Neural progenitor cell (in vitro differentiated cells): ENCODE measurements at regions not wholly inside any gene's neighbourhood (a gene's known extent, or its start where the extent isn't known, plus 50 kb on each side); places are given as distances from the start of the nearest gene placed in this dataset.
"Not testable (repeated sequence)": the region's sequence is repeated elsewhere in the genome, so short reads cannot be mapped to it uniquely, and the experiment has no call there.

ENCODE experiments used
- DNase-seq: peaks from one replicate; pipeline ENCODE4 v3.0.0-alpha.2; 2016; ENCODE audit warnings: low spot score
- H2AFZ ChIP-seq: fragments of 200-600 bp; sonication (generic); replicated peaks from 2 replicates; pipeline ENCODE4 v1.6.1; 2016; ENCODE audit warnings: antibody characterized with exemption
- H3F3A ChIP-seq: fragments of 200-600 bp; sonication (generic); 2 replicates; pipeline ENCODE4 v1.6.1; 2016; ENCODE audit warnings: antibody characterized with exemption, low read depth
- H3K27ac ChIP-seq: fragments of 200-600 bp; sonication (generic); 2 replicates; pipeline ENCODE4 v1.5.1; 2016; ENCODE audit warnings: mild to moderate bottlenecking
- H3K27me3 ChIP-seq: fragments of 200-600 bp; sonication (generic); 2 replicates; pipeline ENCODE4 v1.6.1; 2016; ENCODE audit warnings: mild to moderate bottlenecking, moderate library complexity
- H3K36me3 ChIP-seq: fragments of 200-600 bp; sonication (generic); 2 replicates; pipeline ENCODE4 v1.5.1; 2016
- H3K4me1 ChIP-seq: fragments of 200-600 bp; sonication (generic); 2 replicates; pipeline ENCODE4 v1.6.1; 2016; ENCODE audit warnings: mixed run types
- H3K4me2 ChIP-seq: fragments of 200-600 bp; sonication (generic); 2 replicates; pipeline ENCODE4 v1.6.1; 2016
- H3K4me3 ChIP-seq: fragments of 200-600 bp; sonication (generic); 2 replicates; pipeline ENCODE4 v1.5.1; 2016
- H3K79me2 ChIP-seq: fragments of 200-600 bp; sonication (generic); 2 replicates; pipeline ENCODE4 v1.6.1; 2016; ENCODE audit warnings: low read depth
- H3K9ac ChIP-seq: fragments of 200-600 bp; sonication (generic); 2 replicates; pipeline ENCODE4 v1.6.1; 2016
- H3K9me3 ChIP-seq: fragments of 200-600 bp; sonication (generic); 2 replicates; pipeline ENCODE4 v1.5.1; 2016; ENCODE audit warnings: low read depth
- H4K20me1 ChIP-seq: fragments of 200-600 bp; sonication (generic); 2 replicates; pipeline ENCODE4 v1.6.1; 2016; ENCODE audit warnings: low read depth
- H3K27ac Mint-ChIP-seq: 3 replicates; pipeline ENCODE4 v1.8.0; 2021; ENCODE audit warnings: mixed read lengths
- H3K27me3 Mint-ChIP-seq: 2 replicates; pipeline ENCODE4 v1.8.0; 2022; ENCODE audit warnings: low read depth, mild to moderate bottlenecking, inconsistent platforms, moderate library complexity, mixed read lengths; ENCODE audit not compliant: insufficient read depth
- H3K36me3 Mint-ChIP-seq: 3 replicates; pipeline ENCODE4 v1.8.0; 2021; ENCODE audit warnings: mixed read lengths
- H3K4me1 Mint-ChIP-seq: 3 replicates; pipeline ENCODE4 v1.8.0; 2021; ENCODE audit warnings: mixed read lengths
- H3K4me3 Mint-ChIP-seq: 3 replicates; pipeline ENCODE4 v1.8.0; 2021; ENCODE audit warnings: mild to moderate bottlenecking, moderate library complexity, mixed read lengths
- H3K9me3 Mint-ChIP-seq: 3 replicates; pipeline ENCODE4 v1.8.0; 2020; ENCODE audit warnings: mixed read lengths
- CTCF ChIP-seq: fragments of 200-600 bp; sonication (generic); IDR thresholded peaks from 2 replicates; pipeline ENCODE4 v1.5.1; 2017; ENCODE audit warnings: antibody characterized with exemption, mild to moderate bottlenecking
- EZH2 ChIP-seq: fragments of 200-600 bp; sonication (generic); IDR thresholded peaks from 2 replicates; pipeline ENCODE4 v1.6.1; 2017; ENCODE audit warnings: antibody characterized with exemption, mild to moderate bottlenecking, moderate library complexity
- EZH2phosphoT487 ChIP-seq: fragments of 200-600 bp; sonication (generic); IDR thresholded peaks from 2 replicates; pipeline ENCODE4 v1.6.1; 2017; ENCODE audit warnings: antibody characterized with exemption

GRCh38 chr4:11954093-11954492 lies 525.4 kb upstream of the HS3ST1 start:
- Histone ChIP-seq H3K4me3 (no peak overlapping the region), H3K36me3 (no peaks in the 10 kb centered on the region), H4K20me1 (no peaks in the 10 kb centered on the region), H3K27ac (no peak overlapping the region), H3F3A (no peaks in the 10 kb centered on the region), H3K79me2 (no peaks in the 10 kb centered on the region), H3K4me2 (no peak overlapping the region), H3K9ac (no peak overlapping the region), H3K4me1 (no peaks in the 10 kb centered on the region), H2AFZ (no peak overlapping the region), H3K27me3 (no peaks in the 10 kb centered on the region), H3K9me3 (no peaks in the 10 kb centered on the region)
- no peak for TF ChIP-seq EZH2
- no peak for TF ChIP-seq EZH2phosphoT487
- TF ChIP-seq CTCF = peak; percentile 67
- Mint-ChIP-seq H3K4me3 (no peak overlapping the region), H3K4me1 (no peaks in the 10 kb centered on the region), H3K9me3 (no peaks in the 10 kb centered on the region), H3K27ac (no peak overlapping the region), H3K36me3 (no peaks in the 10 kb centered on the region), H3K27me3 (peaks cover 4% of the 10 kb centered on the region)
- peak; percentile 44 for DNase-seq

- H3K4me2 ChIP-seq = no peak overlapping the region
- no peaks in the 10 kb centered on the region for H3K36me3 Mint-ChIP-seq
- no peak for DNase-seq
- no peaks in the 10 kb centered on the region for H4K20me1 ChIP-seq
- H3F3A ChIP-seq = no peaks in the 10 kb centered on the region
- H3K9ac ChIP-seq = no peak overlapping the region
- H3K4me1 Mint-ChIP-seq = peaks cover 11% of the 10 kb centered on the region
- H3K27ac Mint-ChIP-seq = no peak overlapping the region
- H3K9me3 Mint-ChIP-seq = no peaks in the 10 kb centered on the region
- H3K79me2 ChIP-seq = no peaks in the 10 kb centered on the region
- peaks cover 4% of the 10 kb centered on the region for H3K27me3 Mint-ChIP-seq
- H3K27ac ChIP-seq = no peak overlapping the region
- H3K27me3 ChIP-seq = no peaks in the 10 kb centered on the region
- H3K9me3 ChIP-seq = no peaks in the 10 kb centered on the region
- H3K4me1 ChIP-seq = no peaks in the 10 kb centered on the region
- TF ChIP-seq EZH2phosphoT487 (no peak), EZH2 (no peak), CTCF (no peak)
- no peak overlapping the region for H3K4me3 ChIP-seq
- no peaks in the 10 kb centered on the region for H3K36me3 ChIP-seq
- H3K4me3 Mint-ChIP-seq = no peak overlapping the region
- no peak overlapping the region for H2AFZ ChIP-seq
Measured at GRCh38 chr4:11949355-11949754, 520.7 kb upstream of the HS3ST1 start.

GRCh38 chr4:11947629-11948028 lies 518.9 kb upstream of the HS3ST1 start:
- not testable (repeated sequence) for H3K9ac ChIP-seq, H3K4me1 ChIP-seq, H3K79me2 ChIP-seq, H3K9me3 Mint-ChIP-seq, H3K27me3 Mint-ChIP-seq, H3K9me3 ChIP-seq, H3K4me3 ChIP-seq, H3F3A ChIP-seq, H3K4me2 ChIP-seq, H3K36me3 ChIP-seq, H3K36me3 Mint-ChIP-seq, DNase-seq, H3K27ac ChIP-seq, H3K27me3 ChIP-seq, H4K20me1 ChIP-seq, H2AFZ ChIP-seq, H3K4me3 Mint-ChIP-seq, H3K27ac Mint-ChIP-seq
- H3K4me1 Mint-ChIP-seq = peaks cover 11% of the 10 kb centered on the region

- Histone ChIP-seq H2AFZ (no peak overlapping the region), H3K9me3 (no peaks in the 10 kb centered on the region), H3K27me3 (no peaks in the 10 kb centered on the region), H4K20me1 (no peaks in the 10 kb centered on the region), H3K4me3 (no peak overlapping the region), H3K9ac (no peak overlapping the region), H3K36me3 (no peaks in the 10 kb centered on the region), H3K27ac (no peak overlapping the region), H3F3A (no peaks in the 10 kb centered on the region), H3K79me2 (no peaks in the 10 kb centered on the region), H3K4me1 (peaks cover 4% of the 10 kb centered on the region), H3K4me2 (no peak overlapping the region)
- H3K4me3 Mint-ChIP-seq = no peak overlapping the region
- no peaks in the 10 kb centered on the region for H3K4me1 Mint-ChIP-seq
- TF ChIP-seq EZH2phosphoT487 (no peak), CTCF (no peak), EZH2 (no peak)
- no peak for DNase-seq
- peaks cover 2% of the 10 kb centered on the region for H3K9me3 Mint-ChIP-seq
- no peaks in the 10 kb centered on the region for H3K36me3 Mint-ChIP-seq
- no peaks in the 10 kb centered on the region for H3K27me3 Mint-ChIP-seq
- H3K27ac Mint-ChIP-seq = no peak overlapping the region
Measured at GRCh38 chr4:11937941-11938340, 509.2 kb upstream of the HS3ST1 start.
